HG03039 (cell line): ENCODE measurements at regions not wholly inside any gene's neighbourhood (a gene's known extent, or its start where the extent isn't known, plus 50 kb on each side); places are given as distances from the start of the nearest gene placed in this dataset.

Experiments
- ATAC-seq: cut with Tn5 transposase; IDR thresholded peaks from one replicate; pipeline ENCODE4 v1.9.1; 2021; ENCODE audit warnings: mild to moderate bottlenecking, moderate library complexity; ENCODE audit not compliant: unreplicated experiment

DNA sequence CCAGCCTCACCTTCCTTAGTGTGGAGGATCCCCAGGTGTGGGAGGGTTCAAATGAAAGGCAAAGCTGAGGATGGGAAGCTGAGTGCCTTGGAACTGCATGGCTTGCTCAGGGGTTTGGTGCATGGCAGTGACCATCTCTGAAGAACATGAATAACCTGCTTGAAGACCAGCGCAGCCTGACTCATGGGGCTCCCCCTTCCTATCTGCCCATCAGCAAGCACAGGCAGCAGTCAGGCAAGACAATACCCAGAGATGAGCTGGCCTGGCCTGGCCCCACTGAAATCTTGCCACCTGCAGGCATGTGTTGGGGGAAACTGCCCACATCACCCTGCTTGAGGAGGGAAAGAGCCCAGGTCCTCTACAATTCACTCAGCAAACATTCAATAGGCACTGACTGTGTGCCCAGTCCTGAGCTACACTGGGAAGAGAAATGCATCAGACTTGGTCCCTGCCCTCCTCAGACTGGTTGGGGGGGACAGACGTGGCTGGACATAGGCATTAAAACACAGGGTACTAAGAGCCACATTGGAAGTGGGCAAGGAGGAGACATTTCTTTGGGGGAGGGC is 105.0 kb upstream of the ALDH1B1 start:
- no peak for ATAC-seq

GRCh38 chr9:38286766-38287165 is 105.7 kb upstream of the ALDH1B1 start:
- no peak for ATAC-seq

DNA sequence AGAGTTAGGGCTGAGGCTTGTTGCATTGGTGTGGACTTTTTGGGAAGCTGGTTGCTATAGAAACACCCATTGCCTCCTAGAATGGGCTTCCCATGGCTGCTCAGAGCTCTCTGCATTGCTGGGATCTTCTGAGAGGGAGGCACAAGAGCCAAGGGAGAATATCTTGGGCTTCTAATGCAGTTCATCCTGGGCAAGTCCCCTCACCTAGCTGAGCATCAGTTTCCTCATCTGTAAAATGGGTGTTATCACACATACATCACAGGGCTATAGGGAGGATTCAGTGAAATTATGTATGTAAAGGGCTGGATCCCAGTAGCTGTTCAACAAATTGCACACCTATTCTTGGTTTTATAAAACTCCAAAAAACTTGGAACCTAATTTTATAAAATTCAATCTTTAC is 106.1 kb upstream of the ALDH1B1 start:
- ATAC-seq = no peak

DNA sequence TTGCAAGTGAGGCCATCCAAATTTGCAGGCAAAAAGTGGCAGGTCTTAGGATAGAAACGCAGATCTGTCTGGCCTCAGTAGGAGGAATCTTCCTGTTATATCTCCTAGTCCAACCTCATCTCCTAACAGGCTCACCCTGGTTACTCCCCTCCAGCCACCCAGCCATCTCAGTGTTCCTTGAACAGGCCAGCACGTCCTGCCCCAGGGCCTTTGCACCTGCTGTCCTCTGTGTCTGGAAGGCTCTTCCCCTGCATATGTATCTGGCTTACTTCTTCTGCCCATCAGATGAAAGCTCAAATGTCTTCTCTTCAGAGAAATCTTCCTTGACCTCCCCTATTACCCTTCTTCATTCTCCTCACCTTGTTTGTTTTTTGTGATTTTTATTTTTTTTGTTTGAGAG is 107.3 kb upstream of the ALDH1B1 start:
- ATAC-seq = no peak

- no peak for ATAC-seq
Measured at GRCh38 chr9:38284588-38285051, 107.9 kb upstream of the ALDH1B1 start.

- ATAC-seq = no peak
Measured at GRCh38 chr9:38284039-38284575, 108.4 kb upstream of the ALDH1B1 start.

DNA sequence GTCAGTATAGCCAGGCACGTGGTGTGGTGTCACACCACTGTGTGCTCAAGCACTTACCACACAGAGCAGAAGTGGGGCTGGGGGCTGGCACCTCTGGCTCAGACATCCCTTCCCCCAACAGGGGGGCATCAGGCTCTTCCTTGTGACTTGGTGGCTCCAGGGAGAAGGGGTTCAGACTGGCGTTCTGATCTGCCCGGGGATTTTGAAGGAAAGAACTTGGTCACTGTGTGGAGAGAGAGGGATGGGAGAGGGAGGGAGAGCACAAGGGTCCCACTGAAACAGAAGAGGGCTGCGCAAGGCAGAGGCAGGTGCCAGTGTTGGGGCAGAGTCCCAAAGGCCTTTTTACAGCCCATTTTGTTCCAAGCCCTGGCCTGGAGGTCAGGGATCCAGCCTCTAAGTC is 109.7 kb upstream of the ALDH1B1 start:
- no peak for ATAC-seq

GRCh38 chr9:38281917-38282316 is 110.6 kb upstream of the ALDH1B1 start:
- ATAC-seq = no peak

- no peak for ATAC-seq
Measured at GRCh38 chr9:38281196-38281595, 111.3 kb upstream of the ALDH1B1 start.

GRCh38 chr9:38280251-38280800 is 112.2 kb upstream of the ALDH1B1 start:
- ATAC-seq = no peak

DNA sequence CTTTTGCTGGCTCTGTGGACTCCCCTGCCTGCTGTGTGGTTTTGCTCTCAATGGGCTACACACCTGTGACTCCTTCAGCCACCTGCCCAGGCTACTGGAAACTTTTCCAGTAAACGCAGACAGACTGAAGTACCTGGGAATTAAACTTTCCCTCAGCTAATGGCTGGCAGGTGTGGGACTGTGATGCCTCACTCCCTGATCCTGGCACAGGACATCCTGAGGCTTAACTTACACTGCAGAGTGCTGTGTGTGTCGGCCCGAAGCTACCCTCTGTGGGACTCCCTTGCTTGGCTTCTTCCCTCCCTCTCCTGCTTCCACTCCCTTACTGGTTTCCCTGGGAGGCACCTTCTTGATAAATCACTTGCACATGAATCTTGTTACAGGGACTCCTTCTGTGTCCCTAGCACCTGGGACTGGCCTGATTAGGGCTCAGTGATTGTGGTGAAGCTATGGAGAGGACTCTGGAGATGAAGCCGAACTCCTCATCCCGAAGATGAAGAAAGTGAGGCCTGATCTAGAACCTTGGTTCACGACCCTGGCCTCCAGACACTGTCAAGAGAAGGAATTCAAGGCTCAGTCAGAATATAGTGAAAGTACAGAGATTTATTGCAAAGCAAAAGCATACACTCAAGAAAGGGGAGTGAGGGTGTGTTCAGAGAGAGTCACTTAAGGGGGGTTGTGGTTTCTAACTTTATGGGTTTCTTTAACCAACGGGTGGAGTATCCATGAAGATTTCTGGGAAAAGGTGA is 113.4 kb upstream of the ALDH1B1 start:
- no peak for ATAC-seq

DNA sequence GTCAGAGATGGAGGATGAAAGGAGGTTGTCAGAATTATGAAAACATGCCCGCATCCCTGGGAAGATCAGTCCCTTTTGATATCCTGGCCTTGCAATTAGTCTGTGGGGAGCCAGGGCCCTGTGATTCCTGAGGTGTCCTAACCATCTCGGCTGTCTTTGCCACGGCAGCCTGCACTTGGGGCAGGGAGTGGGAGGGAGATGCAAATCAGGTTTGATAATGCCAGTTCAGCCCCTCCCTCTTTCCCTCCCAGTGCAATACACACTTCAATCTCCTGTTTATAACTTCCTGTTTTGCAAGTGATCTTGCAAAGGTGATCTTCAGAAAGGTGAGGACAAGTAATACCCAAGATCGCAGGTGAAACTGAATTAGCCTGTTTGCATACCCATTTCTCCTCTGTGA is 114.0 kb upstream of the ALDH1B1 start:
- no peak for ATAC-seq

GRCh38 chr9:38277601-38278200 is 114.8 kb upstream of the ALDH1B1 start:
- ATAC-seq = no peak

DNA sequence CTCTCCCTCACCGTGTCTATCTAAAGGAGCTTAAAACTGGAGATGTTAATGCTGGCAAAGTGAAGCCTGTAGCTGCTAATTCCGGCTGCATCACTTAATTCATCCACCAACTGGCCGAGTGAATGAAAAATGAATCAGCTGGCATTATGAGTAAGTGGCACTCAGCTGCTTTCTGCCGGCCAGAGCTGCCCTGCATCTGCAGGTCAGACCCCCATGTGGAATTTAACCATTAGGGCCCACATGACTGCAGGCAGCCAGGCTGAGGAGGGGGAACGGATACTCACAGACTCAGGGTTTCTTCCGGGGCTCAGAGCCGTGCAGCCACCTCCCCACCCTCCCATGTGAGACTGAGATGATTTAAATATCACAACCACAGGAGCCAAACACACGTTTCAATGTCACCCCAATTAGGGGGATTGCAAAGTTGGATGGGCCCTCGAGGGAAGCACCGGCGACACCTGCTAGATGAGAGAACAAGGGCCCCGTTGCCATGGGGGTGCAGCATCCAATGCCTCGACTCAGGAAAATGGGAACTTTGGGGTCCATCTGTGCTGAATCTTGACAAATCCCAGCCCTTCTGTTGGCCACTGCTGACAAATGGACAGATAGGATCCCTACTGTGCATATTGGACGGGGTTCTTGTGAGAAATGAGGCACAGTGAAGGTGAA is 115.6 kb upstream of the ALDH1B1 start:
- ATAC-seq = no peak

DNA sequence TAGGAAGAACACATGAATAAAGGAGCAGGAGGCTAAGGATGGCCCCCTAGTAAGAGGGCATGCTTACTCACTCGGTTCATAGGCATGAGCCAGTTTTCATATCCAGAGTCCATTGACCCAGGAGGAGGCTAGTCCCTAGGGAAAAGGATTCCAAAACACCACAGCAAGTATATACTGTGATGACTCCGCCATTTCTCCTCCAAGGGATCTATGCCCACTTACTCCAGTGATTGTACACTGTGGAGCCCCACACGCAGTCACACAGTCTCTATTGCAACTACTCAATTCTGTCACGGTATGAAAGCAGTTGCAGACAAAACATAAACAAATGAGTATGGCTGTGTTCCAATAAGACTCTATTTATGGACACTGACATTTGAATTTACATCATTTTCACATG is 117.7 kb upstream of the ALDH1B1 start:
- no peak for ATAC-seq

DNA sequence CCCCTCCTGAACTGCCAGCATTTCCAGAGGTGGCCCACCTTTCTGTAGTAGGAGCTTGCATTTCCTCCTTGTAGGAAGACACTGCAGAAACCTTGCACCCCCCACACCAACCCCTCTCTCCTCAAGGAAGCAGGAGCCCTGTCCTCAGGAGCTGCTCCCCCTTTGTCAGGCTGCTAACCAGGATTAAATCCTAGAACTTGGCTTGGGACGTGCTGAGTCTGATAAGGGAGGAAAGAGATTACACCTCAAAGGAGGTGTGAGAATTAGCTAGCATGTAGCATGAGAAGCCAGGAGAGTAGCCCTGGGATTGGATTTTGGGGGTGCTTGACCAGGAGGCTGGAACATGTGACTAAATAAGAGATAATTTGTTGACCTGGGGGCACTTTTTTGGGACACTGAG is 119.8 kb upstream of the ALDH1B1 start:
- ATAC-seq = no peak

- ATAC-seq = no peak
Measured at GRCh38 chr9:38271666-38272241, 120.7 kb upstream of the ALDH1B1 start.

GRCh38 chr9:38269775-38270174 is 122.7 kb upstream of the ALDH1B1 start:
- no peak for ATAC-seq

DNA sequence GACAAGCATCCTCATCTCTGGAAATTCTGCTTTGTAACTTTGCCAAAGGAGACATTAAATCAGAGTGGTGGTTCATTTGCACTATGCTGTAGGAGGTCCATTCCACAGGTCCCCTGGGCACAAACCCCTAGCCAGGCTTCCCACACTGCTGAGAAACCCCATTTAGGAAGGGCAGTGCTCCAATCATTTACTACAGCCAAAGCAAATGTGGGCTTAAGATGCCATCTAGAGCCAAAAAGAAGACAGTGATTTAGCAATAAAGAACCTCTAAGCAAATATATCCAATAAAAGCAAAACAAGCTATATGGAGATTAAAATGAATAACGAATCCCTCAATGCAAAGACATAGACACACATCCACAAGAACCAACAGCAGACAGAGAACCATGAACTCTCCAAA is 129.0 kb upstream of the ALDH1B1 start:
- no peak for ATAC-seq

DNA sequence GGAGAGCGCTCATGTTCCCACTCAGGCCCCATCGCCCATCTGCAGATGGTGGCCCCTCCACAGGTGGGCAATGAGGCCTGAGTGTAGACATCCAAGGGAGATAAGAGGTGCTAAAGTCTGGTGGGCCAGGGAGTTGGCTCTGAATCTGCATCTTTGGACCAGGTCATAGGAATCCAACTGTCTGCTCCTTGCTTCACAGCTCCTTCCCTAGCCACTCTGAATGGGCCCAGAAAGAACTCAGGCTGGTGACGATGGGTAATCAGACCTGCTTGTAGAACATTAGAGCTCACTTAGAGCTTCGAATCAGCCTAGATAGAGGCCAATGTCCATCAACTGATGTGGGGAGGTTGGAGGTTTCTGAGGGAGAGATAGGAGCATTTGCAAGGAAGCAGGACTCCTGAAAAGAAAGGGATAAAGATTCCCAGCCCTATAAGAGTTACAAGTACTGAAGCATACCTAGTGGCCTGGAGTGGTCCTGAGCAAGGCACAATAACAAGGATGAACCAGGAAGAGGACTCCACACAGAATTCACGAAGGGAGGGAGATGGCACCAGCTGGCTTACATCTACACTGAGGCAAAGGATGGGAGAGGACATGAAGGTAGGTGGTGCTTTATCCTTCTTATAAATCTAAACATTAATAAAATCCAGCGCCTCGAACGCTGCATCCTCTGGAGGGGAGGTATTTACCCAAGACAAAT is 132.8 kb upstream of the ALDH1B1 start:
- ATAC-seq = no peak
